Hepatocyte (in vitro differentiated cells): ENCODE measurements at regions not wholly inside any gene's neighbourhood (a gene's known extent, or its start where the extent isn't known, plus 50 kb on each side); places are given as distances from the start of the nearest gene placed in this dataset.

Experiments used
- DNase-seq: peaks from one replicate; pipeline ENCODE4 v3.0.0-alpha.2; 2016; ENCODE audit warnings: low spot score
- H2AFZ ChIP-seq: fragments of 200-600 bp; sonication (generic); 2 replicates; pipeline ENCODE4 v1.6.0; 2016; ENCODE audit warnings: antibody characterized with exemption, mild to moderate bottlenecking
- H3K27ac ChIP-seq: fragments of 200-600 bp; sonication (generic); 2 replicates; pipeline ENCODE4 v1.5.1; 2016; ENCODE audit warnings: mild to moderate bottlenecking
- H3K27me3 ChIP-seq: fragments of 200-600 bp; sonication (generic); 2 replicates; pipeline ENCODE4 v1.6.1; 2016
- H3K36me3 ChIP-seq: fragments of 200-600 bp; sonication (generic); replicated peaks from 2 replicates; pipeline ENCODE4 v1.5.1; 2016; ENCODE audit warnings: low read depth; ENCODE audit not compliant: insufficient read depth
- H3K4me1 ChIP-seq: fragments of 200-600 bp; sonication (generic); 2 replicates; pipeline ENCODE4 v1.5.1; 2016; ENCODE audit warnings: mild to moderate bottlenecking, moderate library complexity; ENCODE audit not compliant: insufficient read depth
- H3K4me2 ChIP-seq: fragments of 200-600 bp; sonication (generic); 2 replicates; pipeline ENCODE4 v1.6.0; 2016
- H3K4me3 ChIP-seq: fragments of 200-600 bp; sonication (generic); 2 replicates; pipeline ENCODE4 v1.5.1; 2016; ENCODE audit warnings: mild to moderate bottlenecking
- H3K79me2 ChIP-seq: fragments of 200-600 bp; sonication (generic); 2 replicates; pipeline ENCODE4 v1.6.0; 2017; ENCODE audit warnings: mild to moderate bottlenecking
- H3K9me2 ChIP-seq: fragments of 200-600 bp; sonication (generic); replicated peaks from 2 replicates; pipeline ENCODE4 v1.6.0; 2017; ENCODE audit warnings: mild to moderate bottlenecking; ENCODE audit not compliant: insufficient read depth
- H3K9me3 ChIP-seq: fragments of 200-600 bp; sonication (generic); 2 replicates; pipeline ENCODE4 v1.5.1; 2016; ENCODE audit warnings: low read depth, mild to moderate bottlenecking
- H4K20me1 ChIP-seq: fragments of 200-600 bp; sonication (generic); 2 replicates; pipeline ENCODE4 v1.6.0; 2016; ENCODE audit warnings: mild to moderate bottlenecking; ENCODE audit not compliant: insufficient read depth, poor library complexity, severe bottlenecking
- EZH2 ChIP-seq: fragments of 200-600 bp; sonication (generic); IDR thresholded peaks from 2 replicates; pipeline ENCODE4 v1.6.1; 2016; ENCODE audit warnings: antibody characterized with exemption, mild to moderate bottlenecking, borderline replicate concordance
- EZH2phosphoT487 ChIP-seq: fragments of 200-600 bp; sonication (generic); IDR thresholded peaks from one replicate; pipeline ENCODE4 v1.6.1; 2018; ENCODE audit warnings: antibody characterized with exemption, mild to moderate bottlenecking, low read depth, moderate library complexity; ENCODE audit not compliant: unreplicated experiment, severe bottlenecking
- WGBS: methylation state at CpG from one replicate; pipeline ENCODE4 v1.1.6; 2016; ENCODE audit warnings: low lambda C conversion rate; ENCODE audit errors: missing lambda C conversion rate; 5-methylcytosine and 5-hydroxymethylcytosine counted together
- TF ChIP-seq, protein P1 (sequence below): fragments of 200-600 bp; sonication (generic); IDR thresholded peaks from 2 replicates; pipeline ENCODE4 v1.5.1; 2016; ENCODE audit warnings: antibody characterized with exemption, mild to moderate bottlenecking; ENCODE audit not compliant: poor library complexity

DNA sequence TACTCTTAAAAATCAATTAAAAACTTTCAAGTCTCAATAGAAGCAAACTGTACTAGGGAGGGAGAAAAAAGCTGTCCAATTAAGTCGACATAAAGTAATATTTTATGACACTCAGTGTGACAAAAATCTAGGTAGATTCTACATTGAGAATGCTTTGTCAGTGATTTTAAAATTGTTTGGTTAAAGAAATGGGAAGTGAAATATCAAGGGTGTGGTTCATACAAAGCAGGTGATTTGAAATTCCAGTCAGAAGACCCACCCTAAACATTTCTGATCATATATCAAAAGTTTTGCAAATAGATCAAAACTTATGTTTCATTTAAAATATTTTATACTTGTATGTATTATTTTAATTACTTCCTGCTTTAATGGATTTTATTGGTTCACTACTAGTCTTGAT, 338.9 kb upstream of the DCC start:
- Histone ChIP-seq H3K9me2 (no peaks in the 10 kb centered on the region), H3K27ac (no peak overlapping the region), H3K4me1 (no peaks in the 10 kb centered on the region), H3K36me3 (no peaks in the 10 kb centered on the region), H3K4me3 (no peak overlapping the region), H3K4me2 (no peak overlapping the region), H4K20me1 (no peaks in the 10 kb centered on the region), H3K27me3 (no peaks in the 10 kb centered on the region), H3K9me3 (no peaks in the 10 kb centered on the region), H2AFZ (no peak overlapping the region), H3K79me2 (no peaks in the 10 kb centered on the region)
- DNase-seq, result no peak
- 75% methylated on average over 1 of the region's 1 CpG for WGBS
- TF ChIP-seq, protein P1, sequence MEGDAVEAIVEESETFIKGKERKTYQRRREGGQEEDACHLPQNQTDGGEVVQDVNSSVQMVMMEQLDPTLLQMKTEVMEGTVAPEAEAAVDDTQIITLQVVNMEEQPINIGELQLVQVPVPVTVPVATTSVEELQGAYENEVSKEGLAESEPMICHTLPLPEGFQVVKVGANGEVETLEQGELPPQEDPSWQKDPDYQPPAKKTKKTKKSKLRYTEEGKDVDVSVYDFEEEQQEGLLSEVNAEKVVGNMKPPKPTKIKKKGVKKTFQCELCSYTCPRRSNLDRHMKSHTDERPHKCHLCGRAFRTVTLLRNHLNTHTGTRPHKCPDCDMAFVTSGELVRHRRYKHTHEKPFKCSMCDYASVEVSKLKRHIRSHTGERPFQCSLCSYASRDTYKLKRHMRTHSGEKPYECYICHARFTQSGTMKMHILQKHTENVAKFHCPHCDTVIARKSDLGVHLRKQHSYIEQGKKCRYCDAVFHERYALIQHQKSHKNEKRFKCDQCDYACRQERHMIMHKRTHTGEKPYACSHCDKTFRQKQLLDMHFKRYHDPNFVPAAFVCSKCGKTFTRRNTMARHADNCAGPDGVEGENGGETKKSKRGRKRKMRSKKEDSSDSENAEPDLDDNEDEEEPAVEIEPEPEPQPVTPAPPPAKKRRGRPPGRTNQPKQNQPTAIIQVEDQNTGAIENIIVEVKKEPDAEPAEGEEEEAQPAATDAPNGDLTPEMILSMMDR, result no peak
- TF ChIP-seq EZH2phosphoT487 (no peak), EZH2 (no peak)

DNA sequence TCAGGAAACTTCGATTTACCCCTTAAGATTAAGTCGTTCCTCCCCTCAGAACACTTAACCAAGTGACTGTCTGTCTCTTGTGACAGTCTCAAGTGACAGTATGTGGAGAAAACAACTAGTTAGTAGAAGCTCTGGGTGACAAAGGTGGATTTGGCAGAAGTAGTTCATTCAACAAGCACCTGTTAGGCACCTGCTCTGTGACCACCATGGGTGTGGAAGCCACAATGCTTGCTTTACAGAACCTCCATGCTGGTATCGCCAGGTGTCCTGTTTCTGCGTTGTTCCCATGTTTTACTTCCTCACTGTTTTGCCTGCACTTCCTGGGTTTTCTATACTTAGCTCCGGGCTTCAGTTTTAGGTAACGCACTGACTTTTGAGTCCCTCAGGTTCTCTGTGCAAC, 337.4 kb upstream of the DCC start:
- Histone ChIP-seq H3K36me3 (no peaks in the 10 kb centered on the region), H3K4me3 (no peak overlapping the region), H3K9me2 (no peaks in the 10 kb centered on the region), H3K9me3 (no peaks in the 10 kb centered on the region), H3K27me3 (no peaks in the 10 kb centered on the region), H2AFZ (no peak overlapping the region), H4K20me1 (no peaks in the 10 kb centered on the region), H3K79me2 (no peaks in the 10 kb centered on the region), H3K4me2 (no peak overlapping the region), H3K4me1 (no peaks in the 10 kb centered on the region), H3K27ac (no peak overlapping the region)
- 93% methylated on average over 6 of the region's 6 CpGs for WGBS
- TF ChIP-seq, protein P1, result no peak
- DNase-seq, result no peak

DNA sequence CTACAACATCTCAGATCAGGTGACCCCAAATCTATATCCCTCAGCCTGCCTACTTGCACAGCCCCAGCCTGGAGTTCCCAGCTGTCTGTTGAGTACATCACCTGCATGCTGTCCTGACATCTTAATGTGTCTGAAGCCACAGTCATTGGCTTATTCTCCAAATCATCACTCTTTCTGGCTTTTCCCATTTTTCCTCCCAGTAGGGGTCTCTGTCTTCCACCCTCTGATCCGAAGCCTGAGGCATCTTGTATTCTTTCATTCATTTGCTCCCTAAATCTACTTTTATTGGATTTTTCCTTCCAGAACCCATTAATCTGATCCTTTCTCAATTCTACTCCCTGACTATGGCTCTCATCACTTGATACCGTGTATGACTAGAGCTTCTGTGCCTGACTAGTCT, 332.9 kb upstream of the DCC start:
- TF ChIP-seq EZH2phosphoT487 (no peak), EZH2 (no peak)
- TF ChIP-seq, protein P1, result no peak
- WGBS, result 69% methylated on average over 2 of the region's 2 CpGs
- Histone ChIP-seq H2AFZ (no peak overlapping the region), H3K4me1 (no peaks in the 10 kb centered on the region), H3K4me3 (no peak overlapping the region), H4K20me1 (no peaks in the 10 kb centered on the region), H3K27ac (no peak overlapping the region), H3K4me2 (no peak overlapping the region), H3K9me3 (no peaks in the 10 kb centered on the region), H3K36me3 (no peaks in the 10 kb centered on the region), H3K9me2 (no peaks in the 10 kb centered on the region), H3K79me2 (no peaks in the 10 kb centered on the region), H3K27me3 (no peaks in the 10 kb centered on the region)
- no peak for DNase-seq

DNA sequence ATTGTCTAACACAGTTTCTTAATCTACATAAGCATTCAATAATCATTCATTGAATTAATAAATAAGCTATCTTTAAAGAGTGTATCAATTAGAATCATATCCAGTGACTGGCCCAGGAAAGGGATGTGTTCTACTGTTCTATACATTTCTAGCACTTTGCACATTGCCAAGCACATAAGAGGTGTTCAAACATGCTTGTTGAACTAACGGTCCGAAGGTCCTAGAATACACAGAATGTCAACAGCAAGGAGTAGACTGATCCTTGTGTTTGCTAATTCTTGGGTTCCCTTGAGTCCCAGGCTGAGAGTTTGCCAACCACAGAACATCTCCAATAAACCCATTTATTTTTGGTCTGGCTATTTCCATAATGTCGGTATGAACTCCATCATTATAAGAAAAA, 331.7 kb upstream of the DCC start:
- H2AFZ ChIP-seq, result no peak overlapping the region
- no peaks in the 10 kb centered on the region for H3K36me3 ChIP-seq
- no peak overlapping the region for H3K4me3 ChIP-seq
- H3K4me2 ChIP-seq, result no peak overlapping the region
- no peaks in the 10 kb centered on the region for H3K9me2 ChIP-seq
- H4K20me1 ChIP-seq, result no peaks in the 10 kb centered on the region
- no peaks in the 10 kb centered on the region for H3K27me3 ChIP-seq
- no peaks in the 10 kb centered on the region for H3K79me2 ChIP-seq
- no peak for TF ChIP-seq EZH2
- TF ChIP-seq EZH2phosphoT487, result no peak
- TF ChIP-seq, protein P1, result no peak
- no peak overlapping the region for H3K27ac ChIP-seq
- no peaks in the 10 kb centered on the region for H3K4me1 ChIP-seq
- no peaks in the 10 kb centered on the region for H3K9me3 ChIP-seq
- DNase-seq, result no peak
- 53% methylated on average over 3 of the region's 3 CpGs for WGBS
